IPS-NIHi7 (cell line): ENCODE measurements at regions not wholly inside any gene's neighbourhood (a gene's known extent, or its start where the extent isn't known, plus 50 kb on each side); places are given as distances from the start of the nearest gene placed in this dataset.

Experiments
- DNase-seq: peaks from one replicate; pipeline ENCODE4 v3.0.0; 2012; ENCODE audit warnings: mixed read lengths; ENCODE audit errors: extremely low spot score

GRCh38 chr2:23235736-23236135, 149.2 kb upstream of the KLHL29 start:
- DNase-seq = no peak

- DNase-seq = no peak
These were observed 147.8 kb upstream of the KLHL29 start for GRCh38 chr2:23237147-23237546.

GRCh38 chr2:23238011-23238657, 146.8 kb upstream of the KLHL29 start:
- DNase-seq = no peak

- DNase-seq = no peak
These were observed 145.6 kb upstream of the KLHL29 start for GRCh38 chr2:23239374-23239773.

- DNase-seq = no peak
These were observed 143.9 kb upstream of the KLHL29 start for GRCh38 chr2:23241121-23241520.

- no peak for DNase-seq
These were observed 143.3 kb upstream of the KLHL29 start for GRCh38 chr2:23241611-23242245.

- no peak for DNase-seq
These were observed 141.8 kb upstream of the KLHL29 start for GRCh38 chr2:23243073-23243659.

GRCh38 chr2:23244617-23245016, 140.4 kb upstream of the KLHL29 start:
- no peak for DNase-seq

- no peak for DNase-seq
These were observed 137.8 kb upstream of the KLHL29 start for GRCh38 chr2:23246992-23247683.

GRCh38 chr2:23248667-23249066, 136.3 kb upstream of the KLHL29 start:
- DNase-seq = no peak

GRCh38 chr2:23249348-23249747, 135.6 kb upstream of the KLHL29 start:
- no peak for DNase-seq

GRCh38 chr2:23250371-23250770, 134.6 kb upstream of the KLHL29 start:
- DNase-seq = no peak

- no peak for DNase-seq
These were observed 128.3 kb upstream of the KLHL29 start for GRCh38 chr2:23256643-23257042.

- no peak for DNase-seq
These were observed 124.4 kb upstream of the KLHL29 start for GRCh38 chr2:23260621-23261020.

- DNase-seq = no peak
These were observed 116.3 kb upstream of the KLHL29 start for GRCh38 chr2:23268467-23269263.

GRCh38 chr2:23269747-23270146, 115.2 kb upstream of the KLHL29 start:
- DNase-seq = no peak

- DNase-seq = no peak
These were observed 114.2 kb upstream of the KLHL29 start for GRCh38 chr2:23270810-23271209.

- no peak for DNase-seq
These were observed 113.7 kb upstream of the KLHL29 start for GRCh38 chr2:23271230-23271629.

- DNase-seq = no peak
These were observed 111.2 kb upstream of the KLHL29 start for GRCh38 chr2:23273786-23274185.

- no peak for DNase-seq
These were observed 104.6 kb upstream of the KLHL29 start for GRCh38 chr2:23280401-23280800.

GRCh38 chr2:23283653-23284052, 101.3 kb upstream of the KLHL29 start:
- DNase-seq = no peak
